Upper lobe of left lung (tissue), 4 donors: ENCODE measurements at regions not wholly inside any gene's neighbourhood (a gene's known extent, or its start where the extent isn't known, plus 50 kb on each side); places are given as distances from the start of the nearest gene placed in this dataset.

ENCODE experiments used
- CTCF ChIP-seq, 6 experiments: fragments of 450-650 bp in 4 of 6; fragments of 200-600 bp in 2 of 6; sonication (generic) in 2 of 6; IDR thresholded peaks; one replicate each; pipeline ENCODE4 v1.5.1; 2016 to 2019; ENCODE audit warnings: antibody characterized with exemption in 6 of 6
- POLR2AphosphoS5 ChIP-seq, 2 donors: sonication (generic); formaldehyde crosslinking; IDR thresholded peaks; one replicate each; pipeline ENCODE4 v1.5.1; 2017; ENCODE audit warnings: antibody characterized with exemption in 2 of 2

GRCh38 chr11:130798801-130799200 is 117.5 kb downstream of the SNX19 start:
- TF ChIP-seq CTCF (IDR thresholded peaks at IDR 0.05) (no peak), POLR2AphosphoS5 (IDR thresholded peaks at IDR 0.05) (no peak)
